ENCODE measurements at regions not wholly inside any gene's neighbourhood (a gene's known extent, or its start where the extent isn't known, plus 50 kb on each side); places are given as distances from the start of the nearest gene placed in this dataset.

DNA sequence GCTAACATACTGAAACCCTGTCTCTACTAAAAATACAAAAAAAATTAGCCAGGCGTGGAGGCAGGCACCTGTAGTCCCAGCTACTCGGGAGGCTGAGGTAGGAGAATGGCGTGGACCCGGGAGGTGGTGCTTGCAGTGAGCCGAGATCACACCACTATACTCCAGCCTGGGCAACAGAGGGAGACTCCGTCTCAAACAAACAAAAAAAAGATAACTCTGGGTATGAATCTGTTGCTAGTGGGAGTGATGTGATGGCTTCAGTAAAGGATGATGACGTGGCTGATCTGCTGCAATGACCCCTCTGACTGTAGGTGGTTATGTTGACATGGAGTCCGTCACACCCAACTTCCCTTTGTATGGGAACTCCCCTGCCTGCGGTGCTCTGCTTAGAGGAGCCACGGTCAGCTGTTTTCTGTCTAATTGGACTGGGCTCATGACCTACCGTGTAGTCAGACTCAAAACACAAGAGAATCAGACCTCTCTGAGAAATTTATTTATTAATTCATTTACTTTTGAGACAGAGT, 59.1 kb upstream of the MED13L start:
- TF ChIP-seq POLR2AphosphoS5 (IDR thresholded peaks at IDR 0.05; ENCODE audit: low read depth, low read length) (no peak), POLR2A (IDR thresholded peaks at IDR 0.05; ENCODE audit: low read depth, low read length) (no peak)
